ENCODE measurements at regions not wholly inside any gene's neighbourhood (a gene's known extent, or its start where the extent isn't known, plus 50 kb on each side); places are given as distances from the start of the nearest gene placed in this dataset.

GRCh38 chr4:15253349-15253748 is 174.5 kb upstream of the C1QTNF7 start:
- Histone ChIP-seq H3K4me3 (no peak overlapping the region), H3K27me3 (no peaks in the 10 kb centered on the region), H3K27ac (no peak overlapping the region), H3K9ac (no peak overlapping the region), H4K20me1 (no peaks in the 10 kb centered on the region), H3K4me2 (no peak overlapping the region), H3K36me3 (no peaks in the 10 kb centered on the region), H3K9me3 (replicated peaks in 1 of 11) (no peaks in the 10 kb centered on the region), H3K4me1 (peaks cover 0 to 10% (median 0%) of the 10 kb centered on the region in 10 experiments; a peak in 6 of 20 replicates)
- TF ChIP-seq Cebpa-rat (IDR thresholded peaks at IDR 0.05): no peak

GRCh38 chr4:15254236-15254880 is 173.5 kb upstream of the C1QTNF7 start:
- H3K27ac ChIP-seq: no peak overlapping the region
- H3K4me2 ChIP-seq: 0 out of 22 replicates have a peak overlapping the region, but pooled peaks of 2 of the 11 experiments have one; percentile 8 to 18
- H3K9ac ChIP-seq: no peak overlapping the region
- no peaks in the 10 kb centered on the region for H3K36me3 ChIP-seq
- no peak overlapping the region for H3K4me3 ChIP-seq
- H4K20me1 ChIP-seq: no peaks in the 10 kb centered on the region
- H3K9me3 ChIP-seq (replicated peaks in 1 of 11): no peaks in the 10 kb centered on the region
- H3K4me1 ChIP-seq: peaks cover 0 to 10% (median 0%) of the 10 kb centered on the region in 10 experiments; a peak in 6 of 20 replicates
- TF ChIP-seq Cebpa-rat (IDR thresholded peaks at IDR 0.05): no peak
- H3K27me3 ChIP-seq: no peaks in the 10 kb centered on the region

- Histone ChIP-seq H3K9me3 (replicated peaks in 1 of 11) (no peaks in the 10 kb centered on the region), H3K4me3 (no peak overlapping the region), H3K27me3 (no peaks in the 10 kb centered on the region), H3K4me1 (peaks cover 0 to 10% (median 0%) of the 10 kb centered on the region in 10 experiments; a peak in 4 of 20 replicates), H4K20me1 (no peaks in the 10 kb centered on the region), H3K9ac (no peak overlapping the region), H3K36me3 (no peaks in the 10 kb centered on the region), H3K4me2 (no peak overlapping the region), H3K27ac (no peak overlapping the region)
- TF ChIP-seq Cebpa-rat (IDR thresholded peaks at IDR 0.05): no peak
These were observed 172.3 kb upstream of the C1QTNF7 start for GRCh38 chr4:15255537-15255936.

- no peak overlapping the region for H3K27ac ChIP-seq
- no peak overlapping the region for H3K4me3 ChIP-seq
- no peaks in the 10 kb centered on the region for H3K27me3 ChIP-seq
- peaks cover 0 to 8% (median 6%) of the 10 kb centered on the region in 11 experiments; a peak in 12 of 22 replicates for H3K9me3 ChIP-seq (replicated peaks in 1 of 11)
- H4K20me1 ChIP-seq: no peaks in the 10 kb centered on the region
- no peak for TF ChIP-seq Cebpa-rat (IDR thresholded peaks at IDR 0.05)
- H3K9ac ChIP-seq: no peak overlapping the region
- H3K4me1 ChIP-seq: no peaks in the 10 kb centered on the region
- no peaks in the 10 kb centered on the region for H3K36me3 ChIP-seq
- H3K4me2 ChIP-seq: no peak overlapping the region
These were observed 167.1 kb upstream of the C1QTNF7 start for GRCh38 chr4:15260758-15261157.

DNA sequence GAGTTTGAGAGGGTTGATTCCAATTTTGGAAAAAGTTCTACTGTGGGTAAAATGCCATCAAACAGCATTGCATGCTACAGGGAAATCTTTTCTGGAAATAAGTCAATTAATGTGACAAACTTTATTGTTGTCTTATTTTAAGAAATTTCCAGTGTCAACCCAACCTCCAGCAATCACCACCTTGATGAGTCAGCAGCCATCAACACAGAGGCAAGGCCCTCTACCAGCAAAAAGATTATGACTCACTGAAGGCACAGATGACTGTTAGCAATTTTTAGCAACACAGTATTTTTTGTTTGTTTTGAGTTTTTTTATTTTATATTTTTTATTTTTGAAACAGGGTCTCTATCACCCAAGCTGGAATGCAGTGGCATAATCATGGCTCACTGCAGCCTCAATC is 165.4 kb upstream of the C1QTNF7 start:
- H3K9ac ChIP-seq: no peak overlapping the region
- no peak overlapping the region for H3K4me3 ChIP-seq
- H4K20me1 ChIP-seq: no peaks in the 10 kb centered on the region
- no peaks in the 10 kb centered on the region for H3K36me3 ChIP-seq
- H3K9me3 ChIP-seq (replicated peaks in 1 of 11): peaks cover 6 to 22% (median 16%) of the 10 kb centered on the region in 11 experiments; a peak in 17 of 22 replicates
- no peak overlapping the region for H3K27ac ChIP-seq
- H3K4me2 ChIP-seq: no peak overlapping the region
- no peak for TF ChIP-seq Cebpa-rat (IDR thresholded peaks at IDR 0.05)
- no peaks in the 10 kb centered on the region for H3K4me1 ChIP-seq
- H3K27me3 ChIP-seq: no peaks in the 10 kb centered on the region

- Histone ChIP-seq H3K36me3 (peaks cover 0 to 4% (median 0%) of the 10 kb centered on the region in 11 experiments; a peak in 1 of 22 replicates), H3K27ac (no peak overlapping the region), H3K9ac (no peak overlapping the region), H3K4me3 (no peak overlapping the region), H3K9me3 (replicated peaks in 1 of 11) (peaks cover 37 to 66% (median 60%) of the 10 kb centered on the region in 11 experiments), H3K4me1 (no peaks in the 10 kb centered on the region), H3K4me2 (no peak overlapping the region), H4K20me1 (no peaks in the 10 kb centered on the region), H3K27me3 (no peaks in the 10 kb centered on the region)
- TF ChIP-seq Cebpa-rat (IDR thresholded peaks at IDR 0.05): no peak
These were observed 157.6 kb upstream of the C1QTNF7 start for GRCh38 chr4:15270201-15270600.

GRCh38 chr4:15286041-15286440 is 141.8 kb upstream of the C1QTNF7 start:
- Histone ChIP-seq H3K4me2 (no peak overlapping the region), H3K9me3 (replicated peaks in 1 of 11) (no peaks in the 10 kb centered on the region), H3K36me3 (no peaks in the 10 kb centered on the region), H3K9ac (no peak overlapping the region), H3K4me1 (no peaks in the 10 kb centered on the region), H3K4me3 (no peak overlapping the region), H3K27me3 (no peaks in the 10 kb centered on the region), H4K20me1 (no peaks in the 10 kb centered on the region), H3K27ac (no peak overlapping the region)
- no peak for TF ChIP-seq Cebpa-rat (IDR thresholded peaks at IDR 0.05)

- Histone ChIP-seq H3K4me1 (no peaks in the 10 kb centered on the region), H3K9me3 (replicated peaks in 1 of 11) (no peaks in the 10 kb centered on the region; a peak in 1 of 22 replicates), H3K27ac (no peak overlapping the region), H4K20me1 (no peaks in the 10 kb centered on the region), H3K36me3 (no peaks in the 10 kb centered on the region), H3K9ac (no peak overlapping the region), H3K27me3 (no peaks in the 10 kb centered on the region), H3K4me3 (no peak overlapping the region), H3K4me2 (no peak overlapping the region)
- TF ChIP-seq Cebpa-rat (IDR thresholded peaks at IDR 0.05): no peak
These were observed 136.7 kb upstream of the C1QTNF7 start for GRCh38 chr4:15291122-15291521.

- H3K27ac ChIP-seq: no peak overlapping the region
- no peak overlapping the region for H3K4me3 ChIP-seq
- no peaks in the 10 kb centered on the region for H3K27me3 ChIP-seq
- H3K9ac ChIP-seq: no peak overlapping the region
- H4K20me1 ChIP-seq: no peaks in the 10 kb centered on the region
- H3K4me2 ChIP-seq: no peak overlapping the region
- no peak for TF ChIP-seq Cebpa-rat (IDR thresholded peaks at IDR 0.05)
- no peaks in the 10 kb centered on the region for H3K36me3 ChIP-seq
- no peaks in the 10 kb centered on the region for H3K4me1 ChIP-seq
- peaks cover 0 to 5% (median 0%) of the 10 kb centered on the region in 11 experiments; a peak in 2 of 22 replicates for H3K9me3 ChIP-seq (replicated peaks in 1 of 11)
These were observed 134.1 kb upstream of the C1QTNF7 start for GRCh38 chr4:15293711-15294110.

DNA sequence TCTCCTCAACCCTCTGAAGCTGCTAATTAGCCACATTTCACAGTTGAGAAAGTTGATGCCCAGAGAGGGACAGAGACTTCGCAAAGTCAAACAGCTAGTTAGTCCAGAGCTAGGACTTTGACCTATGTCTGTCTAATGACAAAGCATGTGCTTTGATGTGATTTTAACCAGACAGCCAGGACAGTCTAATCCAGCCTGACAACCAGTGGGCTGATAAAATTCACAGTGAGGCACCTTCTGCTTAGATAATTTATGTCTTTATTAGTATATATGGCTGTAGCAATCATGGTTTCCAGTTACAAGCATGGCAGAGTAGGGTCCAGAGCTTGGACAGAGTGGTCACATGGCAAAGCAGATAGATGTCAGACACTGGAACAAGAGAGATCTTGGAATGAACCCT is 133.6 kb upstream of the C1QTNF7 start:
- H4K20me1 ChIP-seq: no peaks in the 10 kb centered on the region
- no peak overlapping the region for H3K4me2 ChIP-seq
- no peak overlapping the region for H3K4me3 ChIP-seq
- peaks cover 0 to 5% (median 0%) of the 10 kb centered on the region in 11 experiments; a peak in 2 of 22 replicates for H3K9me3 ChIP-seq (replicated peaks in 1 of 11)
- TF ChIP-seq Cebpa-rat (IDR thresholded peaks at IDR 0.05): no peak
- H3K27me3 ChIP-seq: no peaks in the 10 kb centered on the region
- no peaks in the 10 kb centered on the region for H3K36me3 ChIP-seq
- H3K4me1 ChIP-seq: no peaks in the 10 kb centered on the region
- H3K9ac ChIP-seq: no peak overlapping the region
- H3K27ac ChIP-seq: no peak overlapping the region
